ENCODE measurements at regions not wholly inside any gene's neighbourhood (a gene's known extent, or its start where the extent isn't known, plus 50 kb on each side); places are given as distances from the start of the nearest gene placed in this dataset.
A peak's percentile ranks its signal among the peaks of the same experiment; 100 is the strongest.

- Histone ChIP-seq H2AFZ (ENCODE audit: low read depth, low read length) (no peak overlapping the region), H3K79me2 (ENCODE audit: low read length) (no peaks in the 10 kb centered on the region), H4K20me1 (ENCODE audit: insufficient read depth, low read length) (no peaks in the 10 kb centered on the region), H3K27ac (ENCODE audit: low read length) (no peak overlapping the region), H3K27me3 (ENCODE audit: low read depth, low read length) (no peaks in the 10 kb centered on the region), H3K4me1 (ENCODE audit: low read length) (peaks cover 13% of the 10 kb centered on the region), H3K9me3 (ENCODE audit: insufficient read depth, low read length) (no peaks in the 10 kb centered on the region), H3K4me2 (ENCODE audit: low read length) (peak overlapping the region; percentile 25; the same call in 1 of the 2 replicates), H3K4me3 (ENCODE audit: low read length) (no peak overlapping the region), H3K9ac (ENCODE audit: low read length) (no peak overlapping the region), H3K36me3 (replicated peaks; ENCODE audit: low read depth, low read length) (peaks cover 3% of the 10 kb centered on the region)
- TF ChIP-seq CTCF (IDR thresholded peaks at IDR 0.05; ENCODE audit: low read depth, low read length) (no peak), EZH2phosphoT487 (IDR thresholded peaks at IDR 0.05; ENCODE audit: low read depth) (no peak)
Measured at GRCh38 chr1:187442603-187443002, 613.9 kb downstream of the PLA2G4A start.

GRCh38 chr1:187443939-187444338, 615.2 kb downstream of the PLA2G4A start:
- Histone ChIP-seq H2AFZ (ENCODE audit: low read depth, low read length) (no peak overlapping the region), H3K9me3 (ENCODE audit: insufficient read depth, low read length) (no peaks in the 10 kb centered on the region)

GRCh38 chr1:187445066-187445465, 616.3 kb downstream of the PLA2G4A start:
- Histone ChIP-seq H2AFZ (ENCODE audit: low read depth, low read length) (no peak overlapping the region), H4K20me1 (ENCODE audit: insufficient read depth, low read length) (no peaks in the 10 kb centered on the region), H3K4me1 (ENCODE audit: low read length) (peaks cover 13% of the 10 kb centered on the region)

More at GRCh38 chr1:187443939-187444338, 615.2 kb downstream of the PLA2G4A start:
- Histone ChIP-seq H3K27ac (ENCODE audit: low read length) (no peak overlapping the region), H3K9ac (ENCODE audit: low read length) (no peak overlapping the region), H3K27me3 (ENCODE audit: low read depth, low read length) (no peaks in the 10 kb centered on the region), H3K36me3 (replicated peaks; ENCODE audit: low read depth, low read length) (peaks cover 3% of the 10 kb centered on the region), H3K79me2 (ENCODE audit: low read length) (no peaks in the 10 kb centered on the region), H3K4me3 (ENCODE audit: low read length) (no peak overlapping the region), H4K20me1 (ENCODE audit: insufficient read depth, low read length) (no peaks in the 10 kb centered on the region), H3K4me1 (ENCODE audit: low read length) (peaks cover 13% of the 10 kb centered on the region), H3K4me2 (ENCODE audit: low read length) (no peak overlapping the region)
- TF ChIP-seq CTCF (IDR thresholded peaks at IDR 0.05; ENCODE audit: low read depth, low read length): no peak
- TF ChIP-seq EZH2phosphoT487 (IDR thresholded peaks at IDR 0.05; ENCODE audit: low read depth): no peak

GRCh38 chr1:187451238-187451637, 622.5 kb downstream of the PLA2G4A start:
- no peaks in the 10 kb centered on the region for H3K9me3 ChIP-seq (ENCODE audit: insufficient read depth, low read length)
- no peak overlapping the region for H3K4me2 ChIP-seq (ENCODE audit: low read length)
- H4K20me1 ChIP-seq (ENCODE audit: insufficient read depth, low read length): no peaks in the 10 kb centered on the region
- TF ChIP-seq EZH2phosphoT487 (IDR thresholded peaks at IDR 0.05; ENCODE audit: low read depth) (no peak), CTCF (IDR thresholded peaks at IDR 0.05; ENCODE audit: low read depth, low read length) (no peak)
- H3K9ac ChIP-seq (ENCODE audit: low read length): no peak overlapping the region
- H2AFZ ChIP-seq (ENCODE audit: low read depth, low read length): no peak overlapping the region
- H3K36me3 ChIP-seq (replicated peaks; ENCODE audit: low read depth, low read length): no peaks in the 10 kb centered on the region
- H3K27me3 ChIP-seq (ENCODE audit: low read depth, low read length): no peaks in the 10 kb centered on the region
- H3K79me2 ChIP-seq (ENCODE audit: low read length): no peaks in the 10 kb centered on the region
- H3K27ac ChIP-seq (ENCODE audit: low read length): no peak overlapping the region
- no peaks in the 10 kb centered on the region for H3K4me1 ChIP-seq (ENCODE audit: low read length)
- H3K4me3 ChIP-seq (ENCODE audit: low read length): no peak overlapping the region

More at GRCh38 chr1:187445066-187445465, 616.3 kb downstream of the PLA2G4A start:
- Histone ChIP-seq H3K27me3 (ENCODE audit: low read depth, low read length) (no peaks in the 10 kb centered on the region), H3K4me3 (ENCODE audit: low read length) (no peak overlapping the region), H3K4me2 (ENCODE audit: low read length) (no peak overlapping the region), H3K9me3 (ENCODE audit: insufficient read depth, low read length) (no peaks in the 10 kb centered on the region), H3K9ac (ENCODE audit: low read length) (no peak overlapping the region), H3K79me2 (ENCODE audit: low read length) (no peaks in the 10 kb centered on the region), H3K36me3 (replicated peaks; ENCODE audit: low read depth, low read length) (peaks cover 3% of the 10 kb centered on the region), H3K27ac (ENCODE audit: low read length) (no peak overlapping the region)
- no peak for TF ChIP-seq CTCF (IDR thresholded peaks at IDR 0.05; ENCODE audit: low read depth, low read length)
- TF ChIP-seq EZH2phosphoT487 (IDR thresholded peaks at IDR 0.05; ENCODE audit: low read depth): no peak

Measured in OCI-LY3 (cell line).